ENCODE measurements at regions not wholly inside any gene's neighbourhood (a gene's known extent, or its start where the extent isn't known, plus 50 kb on each side); places are given as distances from the start of the nearest gene placed in this dataset.

DNA sequence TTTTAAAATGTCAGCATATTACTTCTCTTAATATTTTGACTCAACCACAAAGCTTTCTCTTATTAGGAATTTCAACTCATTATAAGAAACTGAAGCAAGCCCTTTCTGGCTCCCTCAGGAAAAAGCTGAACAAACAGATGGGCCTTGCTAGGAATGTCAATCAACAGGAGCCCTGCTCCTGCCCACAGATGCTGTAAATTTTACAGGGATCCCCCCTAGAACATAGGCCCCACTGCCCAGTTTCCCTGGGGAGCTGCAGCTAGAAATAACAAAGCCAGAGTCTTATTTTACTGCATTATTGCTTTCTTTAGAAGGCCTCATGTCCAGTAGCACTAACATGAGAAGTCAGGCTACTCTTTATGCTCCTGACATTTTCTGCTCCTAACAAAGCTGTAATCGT is 103.8 kb downstream of the PCSK1 start:
- TF ChIP-seq, protein P1, sequence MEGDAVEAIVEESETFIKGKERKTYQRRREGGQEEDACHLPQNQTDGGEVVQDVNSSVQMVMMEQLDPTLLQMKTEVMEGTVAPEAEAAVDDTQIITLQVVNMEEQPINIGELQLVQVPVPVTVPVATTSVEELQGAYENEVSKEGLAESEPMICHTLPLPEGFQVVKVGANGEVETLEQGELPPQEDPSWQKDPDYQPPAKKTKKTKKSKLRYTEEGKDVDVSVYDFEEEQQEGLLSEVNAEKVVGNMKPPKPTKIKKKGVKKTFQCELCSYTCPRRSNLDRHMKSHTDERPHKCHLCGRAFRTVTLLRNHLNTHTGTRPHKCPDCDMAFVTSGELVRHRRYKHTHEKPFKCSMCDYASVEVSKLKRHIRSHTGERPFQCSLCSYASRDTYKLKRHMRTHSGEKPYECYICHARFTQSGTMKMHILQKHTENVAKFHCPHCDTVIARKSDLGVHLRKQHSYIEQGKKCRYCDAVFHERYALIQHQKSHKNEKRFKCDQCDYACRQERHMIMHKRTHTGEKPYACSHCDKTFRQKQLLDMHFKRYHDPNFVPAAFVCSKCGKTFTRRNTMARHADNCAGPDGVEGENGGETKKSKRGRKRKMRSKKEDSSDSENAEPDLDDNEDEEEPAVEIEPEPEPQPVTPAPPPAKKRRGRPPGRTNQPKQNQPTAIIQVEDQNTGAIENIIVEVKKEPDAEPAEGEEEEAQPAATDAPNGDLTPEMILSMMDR (IDR thresholded peaks at IDR 0.05): no peak
- TF ChIP-seq EP300 (IDR thresholded peaks at IDR 0.05) (no peak), SMC3 (IDR thresholded peaks at IDR 0.05) (no peak), CHD2 (IDR thresholded peaks at IDR 0.05; ENCODE audit: low read length, partially characterized antibody) (no peak), CHD4 (IDR thresholded peaks at IDR 0.05; ENCODE audit: borderline replicate concordance) (no peak), POLR2A (IDR thresholded peaks at IDR 0.05; ENCODE audit: low read length) (no peak), RARB (CRISPR knock-in tag; IDR thresholded peaks at IDR 0.05) (no peak), SREBF2 (IDR thresholded peaks at IDR 0.05) (no peak), JUN (IDR thresholded peaks at IDR 0.05) (no peak), JUNB (IDR thresholded peaks at IDR 0.05) (no peak)
- TF ChIP-seq, protein P2, sequence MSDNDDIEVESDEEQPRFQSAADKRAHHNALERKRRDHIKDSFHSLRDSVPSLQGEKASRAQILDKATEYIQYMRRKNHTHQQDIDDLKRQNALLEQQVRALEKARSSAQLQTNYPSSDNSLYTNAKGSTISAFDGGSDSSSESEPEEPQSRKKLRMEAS (IDR thresholded peaks at IDR 0.05): no peak
- TF ChIP-seq, protein P3, sequence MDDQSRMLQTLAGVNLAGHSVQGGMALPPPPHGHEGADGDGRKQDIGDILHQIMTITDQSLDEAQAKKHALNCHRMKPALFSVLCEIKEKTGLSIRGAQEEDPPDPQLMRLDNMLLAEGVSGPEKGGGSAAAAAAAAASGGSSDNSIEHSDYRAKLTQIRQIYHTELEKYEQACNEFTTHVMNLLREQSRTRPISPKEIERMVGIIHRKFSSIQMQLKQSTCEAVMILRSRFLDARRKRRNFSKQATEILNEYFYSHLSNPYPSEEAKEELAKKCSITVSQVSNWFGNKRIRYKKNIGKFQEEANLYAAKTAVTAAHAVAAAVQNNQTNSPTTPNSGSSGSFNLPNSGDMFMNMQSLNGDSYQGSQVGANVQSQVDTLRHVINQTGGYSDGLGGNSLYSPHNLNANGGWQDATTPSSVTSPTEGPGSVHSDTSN (IDR thresholded peaks at IDR 0.05): no peak
- TF ChIP-seq, protein P4, sequence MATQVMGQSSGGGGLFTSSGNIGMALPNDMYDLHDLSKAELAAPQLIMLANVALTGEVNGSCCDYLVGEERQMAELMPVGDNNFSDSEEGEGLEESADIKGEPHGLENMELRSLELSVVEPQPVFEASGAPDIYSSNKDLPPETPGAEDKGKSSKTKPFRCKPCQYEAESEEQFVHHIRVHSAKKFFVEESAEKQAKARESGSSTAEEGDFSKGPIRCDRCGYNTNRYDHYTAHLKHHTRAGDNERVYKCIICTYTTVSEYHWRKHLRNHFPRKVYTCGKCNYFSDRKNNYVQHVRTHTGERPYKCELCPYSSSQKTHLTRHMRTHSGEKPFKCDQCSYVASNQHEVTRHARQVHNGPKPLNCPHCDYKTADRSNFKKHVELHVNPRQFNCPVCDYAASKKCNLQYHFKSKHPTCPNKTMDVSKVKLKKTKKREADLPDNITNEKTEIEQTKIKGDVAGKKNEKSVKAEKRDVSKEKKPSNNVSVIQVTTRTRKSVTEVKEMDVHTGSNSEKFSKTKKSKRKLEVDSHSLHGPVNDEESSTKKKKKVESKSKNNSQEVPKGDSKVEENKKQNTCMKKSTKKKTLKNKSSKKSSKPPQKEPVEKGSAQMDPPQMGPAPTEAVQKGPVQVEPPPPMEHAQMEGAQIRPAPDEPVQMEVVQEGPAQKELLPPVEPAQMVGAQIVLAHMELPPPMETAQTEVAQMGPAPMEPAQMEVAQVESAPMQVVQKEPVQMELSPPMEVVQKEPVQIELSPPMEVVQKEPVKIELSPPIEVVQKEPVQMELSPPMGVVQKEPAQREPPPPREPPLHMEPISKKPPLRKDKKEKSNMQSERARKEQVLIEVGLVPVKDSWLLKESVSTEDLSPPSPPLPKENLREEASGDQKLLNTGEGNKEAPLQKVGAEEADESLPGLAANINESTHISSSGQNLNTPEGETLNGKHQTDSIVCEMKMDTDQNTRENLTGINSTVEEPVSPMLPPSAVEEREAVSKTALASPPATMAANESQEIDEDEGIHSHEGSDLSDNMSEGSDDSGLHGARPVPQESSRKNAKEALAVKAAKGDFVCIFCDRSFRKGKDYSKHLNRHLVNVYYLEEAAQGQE (IDR thresholded peaks at IDR 0.05): no peak
- TF ChIP-seq, protein P5, sequence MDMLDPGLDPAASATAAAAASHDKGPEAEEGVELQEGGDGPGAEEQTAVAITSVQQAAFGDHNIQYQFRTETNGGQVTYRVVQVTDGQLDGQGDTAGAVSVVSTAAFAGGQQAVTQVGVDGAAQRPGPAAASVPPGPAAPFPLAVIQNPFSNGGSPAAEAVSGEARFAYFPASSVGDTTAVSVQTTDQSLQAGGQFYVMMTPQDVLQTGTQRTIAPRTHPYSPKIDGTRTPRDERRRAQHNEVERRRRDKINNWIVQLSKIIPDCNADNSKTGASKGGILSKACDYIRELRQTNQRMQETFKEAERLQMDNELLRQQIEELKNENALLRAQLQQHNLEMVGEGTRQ (IDR thresholded peaks at IDR 0.05): no peak

Measured in A549 (cell line).